ENCODE measurements at regions not wholly inside any gene's neighbourhood (a gene's known extent, or its start where the extent isn't known, plus 50 kb on each side); places are given as distances from the start of the nearest gene placed in this dataset.
A peak's percentile ranks its signal among the peaks of the same experiment; 100 is the strongest.

DNA sequence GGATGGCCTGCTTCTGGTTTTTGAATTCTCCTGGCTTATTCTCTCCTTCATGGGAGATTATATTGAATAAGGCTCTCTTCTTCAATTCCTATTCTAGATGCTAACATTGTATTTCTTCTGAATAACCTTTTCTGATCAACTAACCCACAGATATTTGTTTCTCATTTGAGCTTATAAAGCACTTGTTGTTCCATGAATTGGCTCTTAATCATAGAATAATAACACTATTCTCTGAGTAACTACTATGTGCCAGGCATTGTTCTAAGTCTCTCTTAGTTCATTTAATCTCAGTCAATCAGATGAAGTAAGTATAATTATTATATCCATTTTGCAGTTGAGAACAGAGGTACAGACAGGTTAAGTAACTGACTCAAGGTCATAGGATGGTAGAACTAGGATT lies 136.3 kb upstream of the MLIP start:
- DNase-seq (ENCODE audit: low read depth): no peak

DNA sequence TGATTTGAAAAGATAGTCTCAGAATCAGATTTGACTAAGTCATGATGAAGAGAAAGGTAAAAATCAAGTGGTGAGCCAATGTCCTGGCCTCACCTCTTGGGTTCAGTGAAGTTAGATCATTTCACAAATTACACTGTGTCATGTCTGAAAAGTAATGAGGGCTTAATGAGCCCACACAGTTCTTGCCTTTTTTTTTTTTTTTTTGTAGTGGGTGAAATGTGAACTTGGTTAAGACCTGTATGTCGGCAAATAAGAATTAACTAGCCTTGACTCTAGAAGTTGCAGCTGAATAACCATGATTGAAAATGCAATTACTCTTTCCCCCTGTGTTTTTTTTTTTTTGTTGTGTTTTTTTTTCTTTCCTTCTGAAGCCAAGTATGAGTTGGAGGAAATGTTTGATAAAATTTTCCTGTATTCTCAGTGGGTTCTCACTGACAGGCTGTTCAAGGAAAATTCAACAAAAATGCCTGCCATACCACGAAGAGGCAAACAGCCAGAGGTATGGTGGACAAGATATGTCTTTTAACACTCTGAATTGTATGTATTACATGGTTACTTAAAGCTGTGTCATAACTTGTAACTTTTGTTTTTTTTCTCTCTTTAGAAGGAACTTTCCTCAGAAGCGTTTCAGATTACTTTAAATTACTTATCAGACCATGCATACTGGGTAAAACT lies 135.2 kb upstream of the MLIP start:
- no peak for DNase-seq (ENCODE audit: low read depth)

DNA sequence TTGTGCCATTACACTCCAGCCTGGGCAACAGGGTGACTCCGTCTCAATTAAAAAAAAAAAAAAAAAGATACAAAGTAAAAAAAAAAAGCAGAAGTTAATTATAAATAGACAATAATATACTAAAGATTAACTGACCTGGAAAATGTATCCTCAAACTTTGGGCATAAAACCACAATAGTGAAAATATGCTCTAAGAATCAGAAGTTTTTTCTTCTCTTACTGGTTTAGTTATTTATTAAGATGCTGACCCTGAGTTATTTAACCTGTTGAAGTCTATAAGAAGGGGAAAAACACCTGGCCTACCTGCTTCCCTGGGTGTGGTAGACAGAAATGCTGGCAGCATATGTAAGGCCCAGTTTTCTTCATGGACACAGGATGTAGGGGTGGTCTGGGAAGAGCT lies 133.7 kb upstream of the MLIP start:
- DNase-seq (ENCODE audit: low read depth): no peak

DNA sequence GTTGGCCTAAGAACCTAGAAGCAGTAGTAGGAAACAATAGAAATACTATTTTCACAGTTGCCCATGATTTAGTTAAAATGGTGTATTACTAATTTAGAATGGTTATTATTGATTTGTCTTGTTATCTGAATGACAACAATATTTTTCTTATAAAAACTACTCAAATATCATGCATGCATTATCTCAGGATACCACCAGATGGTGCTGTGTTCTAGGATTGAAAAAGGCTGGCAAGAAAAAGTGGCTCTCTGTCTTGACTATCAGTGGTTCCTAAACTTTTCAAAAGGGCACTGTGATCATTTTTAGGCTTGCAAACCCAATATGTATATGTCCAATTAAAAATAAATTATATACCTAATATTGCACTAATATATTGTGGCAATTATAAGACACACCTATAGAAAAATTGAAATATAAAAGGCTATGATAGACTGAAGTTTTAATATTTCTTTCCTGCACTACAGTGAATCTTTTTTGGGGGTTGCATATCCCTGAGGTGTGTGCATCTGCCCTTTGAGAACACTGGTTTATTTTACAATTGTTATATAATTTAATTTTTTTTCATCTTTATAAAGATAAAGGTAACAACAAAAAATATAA lies 131.7 kb upstream of the MLIP start:
- no peak for DNase-seq (ENCODE audit: low read depth)

DNA sequence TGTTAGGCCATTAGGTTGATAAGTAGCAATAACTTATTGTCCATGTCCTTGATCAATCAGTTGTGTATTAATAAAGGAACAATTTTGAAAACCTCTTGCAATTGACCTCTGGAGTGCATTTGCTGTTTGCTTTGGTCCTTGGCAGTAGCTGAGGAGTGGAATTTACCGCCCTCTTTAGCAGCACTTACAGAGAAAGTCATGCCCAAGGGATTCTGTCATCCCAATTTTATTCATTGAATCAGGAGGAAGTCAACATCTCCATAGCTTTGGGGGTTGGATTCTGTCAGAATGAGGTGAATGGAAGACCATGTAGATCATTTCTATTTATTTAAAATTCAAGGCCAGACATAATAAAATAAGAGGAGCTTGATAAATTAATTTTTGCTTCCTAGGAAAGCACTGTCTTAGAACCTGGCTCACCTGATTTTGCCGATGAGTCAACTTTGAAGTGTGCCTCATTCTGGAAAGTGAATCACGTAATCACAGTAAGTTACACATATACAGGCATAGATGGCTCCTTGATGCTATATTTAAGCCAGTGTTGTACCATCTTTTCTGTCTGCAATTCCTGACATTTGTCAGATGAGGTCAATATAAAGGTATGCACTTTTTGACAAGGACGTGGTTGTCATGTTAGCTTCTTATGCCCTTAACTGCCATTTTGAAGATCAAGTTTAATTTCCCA lies 128.7 kb upstream of the MLIP start:
- DNase-seq (ENCODE audit: low read depth): no peak

DNA sequence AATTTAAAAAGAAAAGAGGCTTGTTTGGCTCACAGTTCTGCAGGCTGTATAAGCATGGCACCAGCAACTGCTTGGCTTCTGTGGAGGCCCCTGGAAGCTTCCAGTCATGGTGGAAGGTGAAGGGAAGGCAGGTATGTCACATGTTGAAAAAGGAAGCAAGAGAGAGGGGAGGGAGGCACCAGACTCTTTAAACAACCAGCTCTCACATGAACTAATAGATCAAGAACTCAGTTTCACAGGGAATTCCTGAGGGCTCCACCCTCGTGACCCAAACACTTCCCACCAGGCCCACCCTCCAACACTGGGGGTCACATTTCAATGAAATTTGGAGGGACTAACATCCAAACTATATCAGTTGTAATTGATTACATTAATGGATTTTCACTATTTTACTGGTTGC lies 127.9 kb upstream of the MLIP start:
- no peak for DNase-seq (ENCODE audit: low read depth)

DNA sequence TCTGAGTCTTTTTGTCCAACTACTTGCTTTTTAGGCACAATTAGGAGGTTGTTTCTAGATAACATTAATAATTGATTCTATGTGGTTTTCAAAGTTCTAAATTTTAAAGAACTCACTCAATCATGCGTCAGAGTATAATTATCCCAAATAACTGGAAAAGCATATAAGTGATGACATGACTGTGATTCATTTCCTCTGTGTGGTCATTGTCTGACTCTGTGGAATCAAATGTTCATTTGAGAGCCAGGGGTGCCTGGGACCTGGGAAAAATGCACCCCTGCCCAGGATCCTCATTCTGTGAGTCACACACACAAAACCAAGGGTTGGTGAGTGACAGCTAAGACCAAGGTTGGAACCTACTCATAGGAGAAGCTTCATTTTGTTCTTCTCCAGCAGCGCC lies 127.1 kb upstream of the MLIP start:
- DNase-seq (ENCODE audit: low read depth): peak; percentile 93

DNA sequence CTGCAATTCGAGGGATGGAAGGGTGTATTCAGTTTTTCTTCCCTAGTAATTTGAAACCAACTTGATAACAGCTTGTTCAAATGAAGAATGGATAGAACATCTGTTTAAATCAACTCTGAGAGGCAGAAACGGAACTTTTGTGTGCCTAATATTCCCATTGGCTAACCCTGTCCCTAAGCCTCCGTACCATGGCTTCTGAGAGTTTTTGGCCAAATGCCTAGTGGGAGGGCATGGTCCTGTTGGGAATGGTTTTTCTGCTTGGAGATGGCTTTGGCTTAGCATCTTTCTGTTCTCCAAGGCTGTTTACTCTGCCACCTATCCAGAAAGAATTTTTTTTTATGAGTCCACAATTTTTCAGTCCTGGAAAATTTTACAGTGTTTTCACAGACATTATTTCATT lies 126.7 kb upstream of the MLIP start:
- DNase-seq (ENCODE audit: low read depth): no peak

DNA sequence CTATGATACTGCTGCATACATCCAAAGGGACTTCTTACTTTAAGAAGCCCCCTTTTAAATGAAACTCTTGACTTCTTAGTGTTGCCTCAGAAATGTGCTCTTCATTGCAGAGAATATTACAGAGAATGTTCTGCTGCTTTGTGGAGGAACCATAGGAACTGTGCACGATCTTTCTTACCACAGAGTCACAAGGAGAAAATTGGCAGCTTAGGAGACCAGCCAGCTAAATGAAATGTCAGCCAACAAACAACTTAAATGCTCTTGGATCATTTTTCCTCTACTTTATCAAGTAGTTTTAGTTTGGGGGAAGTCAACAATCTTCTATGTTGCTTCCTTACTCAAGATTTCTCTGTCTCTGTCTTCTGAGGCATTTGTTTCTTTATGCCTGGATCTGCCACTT lies 125.9 kb upstream of the MLIP start:
- DNase-seq (ENCODE audit: low read depth): no peak

DNA sequence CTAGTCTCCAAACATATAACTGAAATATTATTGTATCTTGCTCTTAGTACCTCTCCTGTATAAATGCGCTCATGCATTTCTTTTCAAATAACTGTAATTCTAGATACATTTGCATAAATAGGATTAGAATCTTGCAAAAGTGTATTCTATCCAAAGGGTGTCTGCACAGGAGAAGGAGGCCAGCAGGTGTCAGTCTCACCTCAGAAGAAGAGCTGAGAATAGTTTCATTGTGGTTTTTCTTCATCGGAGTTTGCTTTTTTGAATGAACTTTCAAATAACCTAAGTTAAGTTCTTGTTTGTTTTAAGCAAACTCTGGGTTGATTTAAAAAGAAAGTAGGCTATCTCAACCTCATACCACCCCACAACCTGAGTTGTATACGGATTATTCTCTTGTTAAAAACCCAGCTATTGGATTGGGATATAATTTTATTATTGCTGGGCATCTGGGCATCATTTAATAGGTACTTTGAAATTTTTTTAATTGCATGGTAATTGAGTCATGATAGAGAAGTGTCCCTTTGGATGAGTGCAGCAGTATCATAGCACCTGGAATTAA lies 125.0 kb upstream of the MLIP start:
- DNase-seq (ENCODE audit: low read depth): no peak

DNA sequence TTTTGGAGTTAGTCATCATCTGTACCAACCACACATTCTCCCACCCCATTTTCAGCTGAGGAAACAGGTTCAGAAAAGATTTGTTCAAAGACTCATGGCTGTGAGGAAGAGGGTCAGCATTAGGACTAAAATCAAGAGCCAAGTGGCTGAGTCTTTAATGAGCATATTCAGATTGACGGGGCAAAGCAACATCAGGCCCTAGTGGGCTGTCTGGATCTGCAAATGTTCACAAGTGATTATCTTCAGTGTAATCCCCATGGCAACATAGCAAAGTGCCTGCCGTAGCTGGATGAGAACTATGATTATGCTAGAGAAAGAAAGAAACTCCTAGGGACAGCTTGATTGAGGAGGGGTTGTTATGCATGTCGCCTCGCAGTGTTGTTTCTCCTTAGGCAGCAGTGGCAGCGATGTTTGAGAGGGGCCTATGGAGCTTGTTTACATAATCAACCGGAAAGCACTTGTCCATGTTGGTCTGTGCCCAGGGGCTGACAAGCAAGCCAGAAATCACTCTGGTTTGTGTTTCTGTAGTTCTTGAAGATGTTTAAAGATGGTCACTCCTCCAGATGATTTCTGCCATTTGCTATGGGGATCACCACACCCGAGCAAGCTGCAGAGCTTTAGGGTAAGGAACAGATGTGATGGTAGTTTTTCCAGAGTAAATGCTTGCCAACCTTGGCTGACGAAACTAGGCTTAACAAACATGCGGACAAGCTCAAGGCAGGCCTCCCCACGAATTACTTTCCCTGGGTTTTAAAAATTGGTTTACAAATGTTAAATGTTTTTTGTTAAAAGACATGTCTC lies 124.3 kb upstream of the MLIP start:
- DNase-seq (ENCODE audit: low read depth): no peak

DNA sequence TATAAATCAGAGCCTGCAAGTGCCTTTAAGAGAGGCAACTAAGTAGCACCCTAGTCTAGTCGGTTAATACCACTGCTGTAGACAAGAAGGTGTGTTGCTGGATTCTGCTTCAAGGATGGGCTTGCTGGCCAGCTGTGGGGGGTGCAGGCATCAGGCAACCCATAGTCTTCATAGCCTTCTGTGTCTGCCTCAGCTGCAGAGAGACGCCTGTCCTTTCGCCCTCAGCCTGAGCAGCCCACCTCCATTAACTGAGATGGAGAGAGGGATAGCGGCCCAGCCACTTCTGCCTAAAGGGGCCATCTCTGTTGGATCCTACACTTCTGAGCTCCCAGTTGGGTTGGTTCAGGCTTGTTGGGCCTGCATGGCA lies 123.7 kb upstream of the MLIP start:
- no peak for DNase-seq (ENCODE audit: low read depth)

DNA sequence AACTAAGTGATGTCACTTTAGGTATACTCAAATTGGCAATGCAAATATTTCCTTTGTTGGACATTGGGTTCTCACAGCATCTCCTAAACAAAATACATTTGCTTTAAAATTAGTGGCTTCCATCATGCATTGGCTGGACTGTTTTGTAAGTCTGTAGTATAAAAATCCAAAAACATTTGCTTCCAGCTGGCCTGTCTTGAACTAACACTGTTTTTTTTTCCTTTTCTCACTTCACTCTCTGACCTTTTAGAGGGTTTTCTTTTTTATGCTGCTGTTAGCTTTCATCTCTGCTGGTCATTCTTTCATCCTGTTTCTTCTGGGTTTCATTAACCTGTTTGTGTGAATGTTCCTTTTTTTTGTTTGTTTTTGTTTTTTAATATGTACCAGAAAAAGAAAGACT lies 121.7 kb upstream of the MLIP start:
- DNase-seq (ENCODE audit: low read depth): no peak

DNA sequence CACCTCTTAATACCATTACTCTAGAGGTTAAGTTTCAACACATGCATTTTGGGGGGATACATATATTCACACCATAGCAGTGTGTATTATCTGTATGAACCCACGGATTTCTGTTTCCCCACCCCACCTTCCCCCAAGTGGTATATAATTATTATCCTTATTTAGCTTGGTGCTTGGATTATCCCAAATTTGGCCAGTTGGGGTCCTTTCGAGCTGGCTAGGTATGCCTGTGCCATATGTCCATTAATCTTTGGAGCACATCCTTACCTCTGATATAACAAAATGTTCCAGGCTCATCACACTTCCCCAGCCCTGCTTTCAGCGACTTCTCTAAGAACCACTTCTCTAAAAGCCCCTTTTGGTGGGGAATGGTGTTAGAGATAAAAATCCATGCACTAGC lies 118.7 kb upstream of the MLIP start:
- DNase-seq (ENCODE audit: low read depth): no peak

DNA sequence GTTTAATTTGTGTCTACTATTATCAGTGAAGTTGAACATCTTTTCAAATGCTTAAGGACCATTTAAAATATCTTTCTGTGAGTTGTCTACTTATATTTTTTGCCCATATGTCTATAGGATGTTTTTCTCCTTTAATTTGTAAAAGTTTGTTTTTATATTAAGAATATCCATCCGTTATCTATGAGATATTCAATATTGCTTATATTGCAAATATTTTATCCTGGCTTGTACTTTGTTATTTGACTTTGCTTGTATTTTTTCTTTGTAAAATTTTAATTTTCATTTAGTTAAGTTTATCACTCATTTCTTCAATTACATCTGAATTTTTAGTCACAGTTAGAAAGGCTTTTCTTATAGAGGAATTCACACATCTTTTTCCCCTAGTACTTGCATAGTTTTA lies 117.0 kb upstream of the MLIP start:
- DNase-seq (ENCODE audit: low read depth): no peak

DNA sequence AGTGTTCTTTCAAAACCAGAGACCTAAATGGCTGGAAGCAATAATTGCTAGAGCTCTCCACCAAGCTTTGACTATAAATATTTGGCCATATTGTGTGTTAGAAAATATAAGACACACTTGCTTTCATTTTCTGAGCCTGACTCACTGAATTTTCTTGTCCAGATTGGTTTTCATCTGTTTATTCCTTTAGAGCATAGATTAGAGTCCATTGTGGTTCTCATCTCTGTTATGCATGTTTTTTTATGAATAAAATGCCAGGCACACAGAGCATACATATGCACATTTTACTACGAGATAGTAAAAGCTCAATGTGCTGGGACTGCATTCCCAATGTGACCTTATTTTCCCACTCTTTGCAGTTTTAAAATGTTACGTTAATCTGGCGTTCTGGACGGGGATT lies 115.3 kb upstream of the MLIP start:
- no peak for DNase-seq (ENCODE audit: low read depth)

DNA sequence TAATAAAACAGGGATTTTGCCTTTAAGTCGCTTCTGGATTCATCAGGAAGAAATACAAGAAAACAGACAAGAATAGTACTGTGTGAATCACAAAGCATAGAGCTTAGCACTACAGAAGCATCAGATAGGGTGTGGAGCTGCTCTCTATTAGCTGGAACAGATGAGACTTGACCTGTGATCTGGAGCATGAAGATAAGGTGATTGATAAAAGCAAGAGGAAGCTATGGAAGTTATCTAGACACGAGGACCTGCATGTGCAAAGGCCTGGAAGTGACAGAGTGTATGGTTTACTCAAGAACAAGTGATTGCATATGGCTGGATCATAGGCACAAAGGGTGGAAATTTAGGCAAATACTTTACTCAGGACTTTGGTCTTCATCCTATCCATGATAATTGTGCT lies 112.9 kb upstream of the MLIP start:
- no peak for DNase-seq (ENCODE audit: low read depth)

DNA sequence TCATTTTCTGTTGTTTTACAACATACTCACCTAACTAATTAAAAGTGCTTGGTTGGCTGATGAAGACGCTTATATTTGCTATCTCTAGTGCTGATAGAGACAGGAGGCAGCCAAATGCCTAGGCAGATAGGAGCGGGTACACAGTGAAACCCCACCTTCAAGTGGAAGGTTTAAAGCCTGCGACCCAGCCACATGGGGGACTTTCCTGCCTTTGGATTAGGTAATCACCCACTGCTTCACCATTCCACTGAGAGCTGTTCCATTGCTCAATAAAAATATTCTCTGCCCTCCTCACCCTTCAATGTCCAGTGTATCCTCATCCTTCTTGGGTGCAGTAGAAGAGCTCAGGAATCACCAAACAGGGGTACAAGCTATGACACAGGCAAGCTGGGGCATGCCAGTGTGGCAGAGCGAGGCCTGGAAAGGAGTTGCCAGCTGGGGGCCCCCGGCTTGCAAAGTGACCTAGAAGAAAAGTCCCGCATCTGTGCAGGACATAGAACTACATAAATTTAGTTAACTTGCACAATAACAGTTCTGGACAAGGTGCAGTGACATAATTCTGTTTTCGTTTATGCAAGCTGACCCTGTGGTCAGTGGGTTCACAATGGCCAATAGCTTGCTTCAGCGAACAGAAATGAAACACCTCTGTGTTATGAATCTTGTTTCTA lies 112.0 kb upstream of the MLIP start:
- no peak for DNase-seq (ENCODE audit: low read depth)

DNA sequence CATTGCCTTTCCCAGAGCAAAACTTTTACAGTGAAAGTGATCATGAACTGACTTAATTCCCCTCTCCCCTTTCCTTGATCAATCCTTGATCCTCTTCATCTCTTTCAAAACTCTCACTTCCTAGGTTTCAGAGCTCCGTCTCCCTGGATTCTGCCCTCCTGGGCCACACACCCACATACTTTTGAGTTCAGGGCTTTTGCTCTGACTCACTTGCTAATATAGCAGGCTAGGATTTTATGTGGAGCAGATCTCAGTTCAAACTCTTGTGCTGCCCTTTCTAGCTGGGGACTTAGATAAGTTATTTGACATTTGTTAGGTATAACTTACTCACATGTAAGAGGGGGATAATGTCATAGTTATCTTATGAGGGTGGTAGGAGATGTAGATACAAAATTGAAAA lies 109.1 kb upstream of the MLIP start:
- DNase-seq (ENCODE audit: low read depth): no peak

DNA sequence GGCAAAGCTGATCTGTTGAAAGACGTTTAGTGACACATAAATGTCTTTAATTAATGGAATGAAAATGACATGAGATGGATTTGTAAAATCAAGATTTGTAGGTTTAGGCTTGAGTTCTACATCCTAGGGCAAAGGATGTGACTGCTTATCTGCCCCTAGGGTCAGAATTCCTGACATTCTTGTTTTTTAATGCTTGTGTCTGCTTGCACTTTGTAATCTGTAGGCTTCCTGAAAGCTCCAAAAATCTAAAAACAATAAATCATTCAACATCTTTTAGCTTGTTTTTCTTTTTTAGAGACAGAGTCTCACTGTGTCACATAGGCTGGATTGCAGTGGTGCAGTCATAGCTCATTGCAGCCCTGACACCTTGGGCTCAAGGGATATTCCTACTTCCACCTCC lies 107.9 kb upstream of the MLIP start:
- no peak for DNase-seq (ENCODE audit: low read depth)

DNA sequence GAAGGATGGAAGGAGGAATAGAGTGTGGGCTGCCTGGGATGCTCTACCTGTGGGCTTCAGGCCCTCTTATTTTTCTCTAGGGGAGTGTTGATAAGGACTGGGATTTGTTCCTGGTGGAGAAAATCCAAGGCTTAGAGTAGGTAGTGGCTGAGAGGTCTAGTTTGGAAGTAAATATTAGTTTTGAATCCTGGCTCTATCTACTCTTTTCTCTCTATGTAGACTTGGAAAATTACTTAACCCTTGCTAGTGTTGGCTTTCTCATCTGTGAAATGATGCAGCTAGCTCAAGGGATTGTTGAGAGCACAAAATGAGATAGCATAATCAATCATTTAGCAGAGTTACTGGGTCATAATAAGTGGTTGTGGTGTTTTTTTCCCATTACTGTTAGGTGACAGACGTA lies 102.7 kb upstream of the MLIP start:
- DNase-seq (ENCODE audit: low read depth): no peak

DNA sequence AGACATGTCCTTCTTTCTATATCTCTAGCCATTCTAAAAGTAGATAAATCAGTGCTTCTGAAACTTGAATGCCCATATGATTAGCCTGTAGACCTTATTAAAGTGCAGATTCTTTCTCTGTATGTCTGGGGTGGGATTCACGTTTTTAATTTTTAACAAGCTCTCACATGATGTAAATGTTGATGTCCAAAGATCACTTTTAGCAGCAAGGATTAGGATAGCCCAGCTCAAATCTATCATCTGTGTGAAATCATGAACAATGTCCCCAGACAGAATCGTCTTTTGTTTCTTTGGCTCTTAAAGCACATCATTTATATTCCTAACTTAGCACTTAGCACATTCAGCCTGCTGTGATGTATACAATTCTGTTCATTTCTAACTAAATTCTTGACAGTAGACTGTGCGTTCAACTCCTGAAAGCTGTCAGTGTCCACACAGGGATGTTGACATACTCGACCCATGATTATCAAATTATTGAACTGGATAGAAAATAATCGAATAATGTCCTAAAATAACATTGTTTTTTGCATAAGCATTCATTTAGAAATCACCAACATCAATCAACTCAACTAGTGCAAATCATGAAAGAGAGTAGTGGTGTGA lies 102.1 kb upstream of the MLIP start:
- no peak for DNase-seq (ENCODE audit: low read depth)
